ENCODE measurements at regions not wholly inside any gene's neighbourhood (a gene's known extent, or its start where the extent isn't known, plus 50 kb on each side); places are given as distances from the start of the nearest gene placed in this dataset.

GRCh38 chr5:156094001-156094400 lies 233.0 kb upstream of the SGCD start:
- no peak for TF ChIP-seq CTCF (IDR thresholded peaks at IDR 0.05; ENCODE audit: borderline replicate concordance, extremely low read depth, low read length, poor library complexity, severe bottlenecking)
- TF ChIP-seq EZH2 (IDR thresholded peaks at IDR 0.05; ENCODE audit: borderline replicate concordance, low read depth, low read length, severe bottlenecking), result no peak

All from DND-41 (cell line).